HFF-Myc (cell line): ENCODE measurements at regions not wholly inside any gene's neighbourhood (a gene's known extent, or its start where the extent isn't known, plus 50 kb on each side); places are given as distances from the start of the nearest gene placed in this dataset.

Experiments used
- DNase-seq: peaks from one replicate; pipeline ENCODE4 v3.0.0-alpha.2; 2011; ENCODE audit warnings: low read depth; ENCODE audit errors: extremely low read depth
- H3K4me3 ChIP-seq: replicated peaks from 2 replicates; pipeline ENCODE4 v1.5.1; 2011; ENCODE audit warnings: low read depth, mild to moderate bottlenecking, control low read depth, low read length
- CTCF ChIP-seq: IDR thresholded peaks from 2 replicates; pipeline ENCODE4 v1.5.1; 2012; ENCODE audit warnings: mild to moderate bottlenecking, low read depth, low read length, control low read depth; ENCODE audit errors: missing control alignments

GRCh38 chr12:124706363-124706762 lies 139.0 kb upstream of the NCOR2 start:
- DNase-seq: no peak
- no peak overlapping the region for H3K4me3 ChIP-seq
- no peak for TF ChIP-seq CTCF

GRCh38 chr12:124705545-124706138 lies 138.2 kb upstream of the NCOR2 start:
- TF ChIP-seq CTCF: no peak
- DNase-seq: no peak
- no peak overlapping the region for H3K4me3 ChIP-seq

GRCh38 chr12:124704619-124705018 lies 137.2 kb upstream of the NCOR2 start:
- no peak for DNase-seq
- TF ChIP-seq CTCF: no peak
- H3K4me3 ChIP-seq: no peak overlapping the region

- H3K4me3 ChIP-seq: no peak overlapping the region
- TF ChIP-seq CTCF: no peak
- no peak for DNase-seq
Measured at GRCh38 chr12:124703856-124704255, 136.4 kb upstream of the NCOR2 start.

GRCh38 chr12:124702736-124703135 lies 135.3 kb upstream of the NCOR2 start:
- TF ChIP-seq CTCF: no peak
- no peak overlapping the region for H3K4me3 ChIP-seq
- no peak for DNase-seq

- DNase-seq: no peak
- no peak for TF ChIP-seq CTCF
- no peak overlapping the region for H3K4me3 ChIP-seq
Measured at GRCh38 chr12:124700810-124701592, 133.6 kb upstream of the NCOR2 start.
